ENCODE measurements at regions not wholly inside any gene's neighbourhood (a gene's known extent, or its start where the extent isn't known, plus 50 kb on each side); places are given as distances from the start of the nearest gene placed in this dataset.

GRCh38 chr6:169881976-169882375 lies 130.6 kb downstream of the ERMARD start:
- TF ChIP-seq CTCF (IDR thresholded peaks at IDR 0.05; ENCODE audit: low read depth, low read length, poor library complexity, severe bottlenecking) (no peak), EZH2phosphoT487 (IDR thresholded peaks at IDR 0.05; ENCODE audit: borderline replicate concordance, low read length) (no peak)
